Liver (tissue), 3 donors: ENCODE measurements at regions not wholly inside any gene's neighbourhood (a gene's known extent, or its start where the extent isn't known, plus 50 kb on each side); places are given as distances from the start of the nearest gene placed in this dataset.

Experiments used
- CTCF ChIP-seq: fragments of 150-350 bp; IDR thresholded peaks from 2 replicates; pipeline ENCODE4 v1.5.1; 2017; ENCODE audit warnings: improper control_type of control experiment, low read depth, low read length; ENCODE audit not compliant: missing input control
- RAD21 ChIP-seq, 2 donors: IDR thresholded peaks; 2 replicates each; pipeline ENCODE4 v1.6.1; 2016; ENCODE audit warnings: antibody characterized with exemption in 2 of 2, mild to moderate bottlenecking in 2 of 2
- REST ChIP-seq: IDR thresholded peaks from 2 replicates; pipeline ENCODE4 v1.6.1; 2016; ENCODE audit warnings: antibody characterized with exemption, mild to moderate bottlenecking
- RXRA ChIP-seq, 2 donors: IDR thresholded peaks; 2 replicates each; pipeline ENCODE4 v1.6.1; 2017 to 2018; ENCODE audit warnings: antibody characterized with exemption in 2 of 2, mild to moderate bottlenecking in 1 of 2
- TAF1 ChIP-seq: conservative IDR thresholded peaks from 2 replicates; pipeline ENCODE4 v1.6.1; 2016; ENCODE audit warnings: antibody characterized with exemption, mild to moderate bottlenecking
- YY1 ChIP-seq: IDR thresholded peaks from 2 replicates; pipeline ENCODE4 v1.6.1; 2016; ENCODE audit warnings: antibody characterized with exemption, mild to moderate bottlenecking
- ZBTB33 ChIP-seq: IDR thresholded peaks from 2 replicates; pipeline ENCODE4 v1.6.1; 2016; ENCODE audit warnings: antibody characterized with exemption
- donor health status: healthy.
- donor health status: healthy.

- TF ChIP-seq RXRA (IDR thresholded peaks at IDR 0.05) (no peak), YY1 (no peak), CTCF (no peak), RAD21 (IDR thresholded peaks at IDR 0.05) (no peak), REST (no peak), ZBTB33 (no peak), TAF1 (no peak)
Observed at GRCh38 chr22:48669226-48669625, 1158.4 kb downstream of the BRD1 start.
